GM21423 (cell line): ENCODE measurements at regions not wholly inside any gene's neighbourhood (a gene's known extent, or its start where the extent isn't known, plus 50 kb on each side); places are given as distances from the start of the nearest gene placed in this dataset.

Experiments used
- ATAC-seq: cut with Tn5 transposase; IDR thresholded peaks from one replicate; pipeline ENCODE4 v1.9.1; 2021; ENCODE audit warnings: mild to moderate bottlenecking, moderate library complexity; ENCODE audit not compliant: unreplicated experiment

DNA sequence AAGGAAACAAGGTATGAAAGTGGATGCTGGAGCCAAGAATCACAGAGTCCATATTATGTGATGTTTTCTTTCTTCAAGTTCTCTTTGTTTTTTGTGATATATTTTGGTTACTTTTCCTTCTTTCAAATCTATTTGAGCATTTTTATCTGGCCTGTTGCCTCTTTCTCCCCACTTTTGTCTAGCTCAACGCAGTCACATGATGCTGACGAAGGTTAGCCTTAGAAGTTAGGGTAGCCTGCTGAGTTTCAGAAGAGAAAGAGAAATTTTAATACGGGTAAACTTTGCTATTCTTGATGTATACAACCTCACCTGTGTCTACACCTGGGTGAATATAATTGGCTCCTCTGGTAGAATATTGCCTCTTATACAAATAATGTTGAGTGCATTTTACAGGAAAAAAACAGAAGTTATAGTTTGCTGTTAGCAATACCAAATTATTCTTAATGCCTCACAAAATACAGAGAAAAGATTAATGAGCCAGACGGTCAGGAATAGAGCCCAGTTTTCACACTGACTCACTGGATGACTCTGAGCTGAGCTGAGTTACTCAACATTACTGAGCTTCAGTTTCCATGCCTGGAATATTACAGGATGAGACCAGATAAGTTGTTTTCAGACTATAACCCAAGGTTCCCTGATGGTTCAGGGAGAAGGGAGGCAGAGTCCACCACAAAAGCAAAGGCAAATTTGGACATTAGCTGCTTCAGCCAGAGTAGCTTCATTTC lies 161.6 kb upstream of the BDNF start:
- ATAC-seq = no peak

DNA sequence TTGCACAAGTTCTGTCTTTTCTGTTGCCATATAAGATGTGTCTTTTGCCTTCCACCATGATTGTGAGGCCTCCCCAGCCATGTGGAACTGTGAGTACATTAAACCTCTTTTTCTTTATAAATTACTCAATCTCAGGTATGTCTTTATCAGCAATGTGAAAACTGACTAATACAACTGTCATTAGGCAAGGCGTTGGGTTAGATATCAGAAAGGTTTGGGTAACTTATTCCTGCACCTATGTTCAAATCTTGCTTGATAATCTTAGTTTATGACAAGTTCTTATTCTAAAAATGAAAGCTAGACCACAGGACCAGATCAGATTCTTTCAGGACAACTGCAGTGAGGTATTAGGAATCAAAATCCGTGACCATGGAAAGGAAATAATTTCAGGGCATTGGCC lies 160.6 kb upstream of the BDNF start:
- no peak for ATAC-seq

DNA sequence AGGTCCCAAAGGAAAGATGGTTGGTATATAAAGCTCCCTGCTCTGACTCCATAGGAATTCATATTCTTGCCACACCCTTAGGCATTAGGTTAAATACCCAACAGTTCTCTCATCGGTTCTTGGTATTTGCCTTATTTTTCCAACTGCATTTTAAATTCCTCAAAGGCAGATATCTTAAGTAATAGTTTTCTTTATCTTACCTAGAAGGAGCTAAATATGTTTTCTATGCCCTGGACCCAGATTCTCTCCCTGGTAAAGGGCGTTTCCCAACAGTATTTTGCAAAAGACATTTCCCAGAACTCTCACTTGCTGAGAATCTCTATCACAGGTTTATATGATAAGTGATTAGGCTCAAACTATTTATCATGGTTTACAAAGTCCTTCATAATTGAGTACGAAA lies 158.6 kb upstream of the BDNF start:
- no peak for ATAC-seq

DNA sequence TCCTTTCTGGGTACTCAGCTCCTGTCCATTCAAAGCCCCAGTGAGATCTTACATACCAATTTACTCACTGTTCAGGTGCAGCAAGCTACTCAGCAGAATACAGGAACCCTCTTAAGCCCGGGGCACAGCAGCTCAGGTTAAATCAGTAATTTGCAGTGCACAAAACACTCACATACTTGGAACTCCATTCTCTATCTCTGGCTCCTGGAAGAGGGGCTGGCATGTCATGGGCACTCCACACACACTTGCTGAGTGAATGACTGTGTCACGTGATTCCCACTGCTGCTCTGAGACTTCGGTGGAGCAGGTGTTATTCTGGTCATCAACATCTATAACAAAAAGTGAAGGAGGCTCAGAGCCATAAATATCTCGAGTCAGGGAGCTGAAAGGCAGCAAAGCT lies 157.3 kb upstream of the BDNF start:
- no peak for ATAC-seq

DNA sequence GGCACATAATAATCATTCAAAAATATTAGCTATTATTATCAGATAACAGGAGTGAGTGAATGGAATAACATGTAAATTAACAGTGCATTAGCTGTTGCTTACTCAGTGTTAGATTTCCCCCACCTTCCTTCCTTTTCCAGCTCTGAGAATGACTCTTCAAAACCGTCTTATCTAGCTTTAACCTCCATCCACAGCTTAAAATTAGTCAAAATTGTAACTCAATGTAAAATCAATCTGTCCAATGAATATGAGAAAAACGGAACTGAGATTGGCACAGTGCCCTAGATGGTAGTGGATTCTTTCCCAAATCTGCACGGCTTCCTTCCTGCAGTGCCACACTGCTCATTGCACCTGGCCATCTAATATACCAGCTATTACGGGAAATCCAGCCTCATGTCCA lies 156.8 kb upstream of the BDNF start:
- peak; percentile 48 for ATAC-seq

DNA sequence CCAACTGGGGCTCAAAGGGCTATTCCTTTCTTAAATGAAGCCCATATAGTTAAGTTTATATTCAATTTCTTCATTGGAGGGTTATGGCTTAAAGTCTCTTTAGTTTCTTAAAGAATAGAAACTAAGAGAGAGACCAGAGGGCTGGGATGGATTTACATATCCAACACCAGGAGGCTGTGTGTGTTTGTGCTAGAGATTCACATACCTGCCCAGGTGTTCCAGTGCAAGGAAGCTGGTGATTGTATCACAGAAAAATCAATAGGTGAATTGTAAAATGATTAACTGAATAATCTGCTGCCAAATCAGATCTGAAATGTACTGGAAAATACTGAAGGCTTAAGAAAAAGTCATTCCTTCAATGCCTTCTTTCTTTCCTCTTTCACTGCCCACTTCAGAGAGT lies 148.2 kb upstream of the BDNF start:
- ATAC-seq = no peak

DNA sequence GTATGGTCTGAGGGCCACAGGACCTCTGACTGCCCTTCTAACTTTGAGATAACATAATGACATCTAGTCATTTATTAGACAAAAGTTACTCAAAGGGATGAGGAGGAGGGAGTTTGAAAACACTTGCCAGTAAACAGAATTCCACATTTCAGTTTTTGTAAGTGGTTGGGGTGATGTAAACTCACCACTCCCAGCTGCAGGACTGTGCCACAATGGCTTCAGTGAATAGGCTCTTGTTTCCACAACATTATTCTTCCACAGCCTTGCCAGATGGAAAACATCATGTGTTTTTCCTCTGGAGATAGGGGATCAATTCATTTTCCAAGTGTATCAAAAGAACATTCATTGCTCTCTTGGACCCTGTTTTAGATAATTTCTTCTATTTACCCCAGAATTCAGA lies 147.2 kb upstream of the BDNF start:
- no peak for ATAC-seq

DNA sequence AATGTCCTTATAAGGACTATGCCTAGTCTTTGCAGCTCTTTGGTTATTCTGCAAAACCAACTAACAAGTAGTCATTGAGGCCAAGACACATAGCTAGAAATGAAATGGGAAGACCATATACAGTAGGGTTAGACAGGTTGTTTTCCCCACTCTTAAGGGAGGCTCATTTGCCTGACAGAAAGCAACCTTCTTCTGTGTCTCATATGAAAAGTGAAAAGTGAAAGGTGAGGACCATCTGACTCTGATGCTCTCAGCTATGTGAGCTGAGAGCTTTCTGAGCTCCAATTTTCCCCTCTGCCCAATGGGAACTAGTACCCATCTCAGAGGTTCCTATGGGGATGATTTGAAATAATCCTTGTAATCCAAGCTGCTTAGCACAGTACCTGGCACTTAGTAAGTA lies 142.0 kb upstream of the BDNF start:
- ATAC-seq = no peak

DNA sequence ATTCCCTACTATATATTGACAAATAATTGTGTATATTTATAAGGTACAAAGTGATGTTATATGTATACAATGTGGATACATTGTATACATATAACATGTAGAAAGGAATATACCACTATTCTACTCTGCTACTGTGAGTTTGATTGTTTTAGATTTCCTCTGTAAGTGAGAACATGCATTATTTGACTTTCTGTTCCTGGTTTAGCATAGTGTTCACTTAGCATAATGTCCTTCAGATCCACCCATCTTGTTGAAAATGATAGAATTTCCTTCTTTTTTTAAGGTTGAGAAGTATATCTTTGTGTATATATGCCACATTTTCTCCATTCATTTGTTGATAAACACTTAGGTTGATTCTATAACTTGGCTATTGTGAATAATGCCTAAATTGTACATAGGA lies 140.8 kb upstream of the BDNF start:
- no peak for ATAC-seq

DNA sequence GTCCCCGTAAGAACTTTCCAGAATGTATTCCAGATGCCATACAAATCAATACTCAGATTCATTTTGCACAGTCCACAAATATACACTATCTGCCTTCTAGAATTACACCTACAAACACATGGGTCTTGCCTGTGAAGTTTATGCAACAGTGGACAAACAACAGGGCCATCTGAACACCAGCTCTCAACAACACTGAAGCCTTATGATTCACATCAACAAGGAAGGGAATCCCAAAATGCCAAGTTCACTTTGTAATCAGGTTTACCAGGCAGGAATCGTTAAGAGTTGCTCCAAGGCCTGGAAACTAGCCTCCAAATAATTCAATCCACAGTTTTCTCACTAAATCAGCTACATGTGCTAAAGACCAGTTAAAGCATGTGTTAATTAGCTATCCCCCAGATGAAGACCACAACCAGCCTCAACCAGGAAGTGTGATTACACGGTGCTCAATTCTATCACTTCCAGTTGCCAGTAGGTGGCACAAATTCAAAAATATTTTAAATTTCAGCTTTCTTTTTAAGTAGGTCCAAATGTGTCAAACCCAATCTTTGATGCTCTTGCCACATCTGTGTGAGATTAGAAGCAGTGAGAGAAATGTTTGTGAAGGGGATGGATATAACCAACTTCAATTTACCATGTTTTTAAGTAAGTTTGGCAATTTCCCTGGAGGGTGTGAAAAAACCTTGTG lies 139.1 kb upstream of the BDNF start:
- no peak for ATAC-seq

DNA sequence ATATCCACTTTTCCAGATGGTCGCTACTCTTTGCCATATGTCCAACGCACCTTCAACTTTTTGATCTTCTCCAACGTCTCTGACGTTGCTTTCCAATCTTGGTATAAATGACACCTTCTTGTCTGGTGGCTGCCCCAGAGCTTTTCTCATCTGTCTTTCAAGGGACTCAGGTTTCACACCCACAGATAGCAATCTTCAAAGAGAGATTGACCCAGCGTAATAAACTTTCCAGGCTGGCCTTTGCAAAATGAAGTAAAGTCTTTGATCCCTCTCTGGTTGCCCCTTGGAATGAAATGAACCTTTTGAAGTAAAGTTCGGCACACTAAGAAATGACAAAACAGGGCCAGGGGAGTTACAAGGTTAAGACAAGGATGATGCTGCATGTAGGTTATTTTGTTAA lies 138.4 kb upstream of the BDNF start:
- ATAC-seq = no peak

DNA sequence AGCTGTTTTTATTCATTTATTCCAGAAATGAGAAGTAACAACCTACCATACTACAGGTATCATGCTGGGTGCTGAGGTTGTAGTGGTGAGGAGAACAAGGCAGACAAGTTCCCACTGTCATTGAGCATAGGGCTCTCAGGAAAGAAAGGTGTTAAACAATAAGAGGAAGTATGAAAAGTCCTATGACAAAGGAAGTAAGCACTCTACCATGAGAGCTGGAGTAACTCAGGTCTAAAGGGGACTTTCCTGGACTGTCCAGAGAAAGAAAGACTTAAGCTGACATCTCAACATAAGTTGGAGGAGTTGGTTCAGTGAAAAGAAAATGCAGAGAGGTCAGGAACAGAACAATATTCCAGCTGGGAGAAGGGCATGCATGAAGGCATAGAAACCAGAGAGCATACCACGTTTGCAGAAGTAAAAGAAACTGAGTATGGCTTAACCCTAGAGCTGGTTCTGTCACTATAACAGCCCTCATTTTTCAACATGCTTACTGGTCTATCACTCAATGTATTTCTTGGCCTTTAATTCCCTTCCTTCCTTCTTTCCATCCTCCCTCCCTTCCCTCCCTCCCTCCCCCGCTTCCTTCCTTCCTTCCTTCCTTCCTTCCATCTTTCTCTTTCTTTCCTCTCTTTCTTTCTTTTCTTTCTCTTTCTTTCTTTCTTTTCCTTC lies 137.8 kb upstream of the BDNF start:
- ATAC-seq = peak; percentile 79

DNA sequence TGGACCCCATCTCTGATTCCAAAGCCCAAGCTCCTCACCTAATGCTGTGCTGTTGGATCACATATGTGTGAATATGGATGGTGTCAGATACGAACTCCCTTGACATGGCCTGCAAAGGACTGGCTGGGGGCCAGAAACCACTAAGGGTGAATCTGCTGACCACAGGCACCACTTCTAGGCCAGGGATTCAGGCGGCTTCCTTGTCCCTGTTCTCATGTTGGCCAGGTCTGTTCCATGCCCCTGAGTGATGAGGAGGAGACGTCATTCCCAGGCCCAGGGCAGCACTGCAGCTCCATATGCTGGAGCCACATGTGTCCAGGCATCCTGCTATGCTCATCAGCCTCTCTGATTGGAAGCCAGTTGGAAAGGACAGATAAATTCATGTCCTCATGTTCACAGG lies 130.0 kb upstream of the BDNF start:
- no peak for ATAC-seq

DNA sequence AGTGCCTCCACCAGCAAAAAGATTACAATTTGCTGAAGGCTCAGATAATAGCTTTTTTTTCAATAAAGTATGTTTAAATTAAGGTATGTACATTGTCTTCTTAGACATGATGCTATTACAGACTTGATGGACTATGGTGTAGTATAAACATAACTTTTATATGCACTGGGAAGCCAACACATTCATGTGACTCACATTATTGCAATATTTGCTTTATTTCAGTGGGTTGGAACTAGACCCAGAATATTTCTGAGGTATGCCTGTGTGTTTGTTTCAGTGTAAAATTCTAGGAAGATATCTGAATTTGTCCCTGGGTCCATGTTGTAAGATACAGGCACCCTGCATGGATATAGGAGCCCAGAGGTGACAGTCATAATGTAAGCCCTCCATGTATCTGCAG lies 120.0 kb upstream of the BDNF start:
- ATAC-seq = no peak

DNA sequence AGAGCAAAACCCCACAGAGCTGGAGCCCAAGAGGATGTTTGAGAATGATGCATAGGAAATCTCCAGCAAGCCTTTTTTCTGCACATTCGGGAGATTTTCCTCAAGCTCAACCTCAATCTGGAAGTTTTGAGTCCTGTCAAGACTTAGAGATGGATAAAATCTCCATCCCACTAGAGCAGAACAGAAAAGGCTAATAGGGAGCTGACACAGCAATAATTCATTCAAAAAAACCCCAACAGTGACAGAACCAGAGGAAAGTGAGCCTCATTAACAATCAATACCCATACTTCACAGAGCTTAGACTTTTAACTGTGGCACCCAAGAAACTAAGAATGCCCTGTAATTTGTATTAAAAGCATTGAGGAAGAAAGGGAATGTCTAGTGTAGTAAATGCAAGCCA lies 115.9 kb upstream of the BDNF start:
- ATAC-seq = no peak

DNA sequence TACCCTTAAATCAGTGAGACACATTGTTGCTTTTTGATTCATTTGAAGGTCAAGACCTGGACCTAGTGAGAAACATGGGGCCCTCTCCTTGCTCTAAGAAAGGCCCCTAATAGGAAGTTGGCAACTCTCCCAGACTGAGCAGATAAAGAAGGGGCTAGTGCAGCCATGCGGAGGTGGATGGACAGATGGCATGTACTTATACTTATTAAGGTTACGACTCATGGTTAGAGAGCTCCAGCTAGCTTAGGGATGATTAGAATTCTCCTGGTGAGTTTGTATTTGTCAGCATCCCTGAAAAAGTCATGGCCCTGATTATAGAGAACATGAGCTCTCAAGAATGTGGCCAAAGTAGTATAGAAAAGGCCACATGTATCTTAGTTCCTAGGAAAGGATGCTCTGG lies 112.1 kb upstream of the BDNF start:
- ATAC-seq = no peak

DNA sequence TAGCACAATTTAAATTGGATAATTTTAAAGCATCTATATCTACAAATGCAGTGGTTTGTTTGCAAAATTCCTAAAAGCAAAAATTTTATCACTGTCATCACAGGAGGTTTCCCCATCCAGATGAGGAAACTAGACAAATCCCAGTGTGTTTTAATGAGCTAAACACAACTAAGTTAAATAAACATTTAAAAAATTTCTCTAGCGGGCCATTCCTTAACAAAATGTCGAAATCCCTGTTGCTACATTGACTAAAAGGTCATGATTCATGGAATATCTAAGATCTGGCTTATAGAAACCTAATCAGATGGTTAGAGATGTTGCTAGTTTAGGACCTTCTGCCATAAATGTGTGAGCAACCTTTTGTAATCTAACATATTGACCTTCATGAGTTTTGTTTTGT lies 107.3 kb upstream of the BDNF start:
- no peak for ATAC-seq

DNA sequence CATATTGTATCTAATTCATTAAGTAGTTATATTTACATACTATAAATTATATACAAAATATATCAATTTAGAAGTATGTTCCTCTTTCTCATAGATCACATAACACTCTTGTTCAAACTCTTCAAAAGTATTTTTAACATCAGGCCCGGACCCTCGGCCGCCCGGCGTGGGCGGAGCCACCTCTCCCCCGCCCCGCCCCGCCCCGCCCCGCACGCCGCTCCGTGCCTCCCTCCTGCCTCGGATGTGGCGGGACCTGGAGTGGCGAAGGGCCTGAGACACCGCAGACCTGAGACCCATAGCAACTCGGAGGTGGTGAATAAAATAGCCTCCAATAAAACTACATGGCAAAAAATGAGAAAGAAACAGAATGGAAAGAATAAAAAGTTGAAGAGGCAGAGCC lies 105.9 kb upstream of the BDNF start:
- no peak for ATAC-seq

DNA sequence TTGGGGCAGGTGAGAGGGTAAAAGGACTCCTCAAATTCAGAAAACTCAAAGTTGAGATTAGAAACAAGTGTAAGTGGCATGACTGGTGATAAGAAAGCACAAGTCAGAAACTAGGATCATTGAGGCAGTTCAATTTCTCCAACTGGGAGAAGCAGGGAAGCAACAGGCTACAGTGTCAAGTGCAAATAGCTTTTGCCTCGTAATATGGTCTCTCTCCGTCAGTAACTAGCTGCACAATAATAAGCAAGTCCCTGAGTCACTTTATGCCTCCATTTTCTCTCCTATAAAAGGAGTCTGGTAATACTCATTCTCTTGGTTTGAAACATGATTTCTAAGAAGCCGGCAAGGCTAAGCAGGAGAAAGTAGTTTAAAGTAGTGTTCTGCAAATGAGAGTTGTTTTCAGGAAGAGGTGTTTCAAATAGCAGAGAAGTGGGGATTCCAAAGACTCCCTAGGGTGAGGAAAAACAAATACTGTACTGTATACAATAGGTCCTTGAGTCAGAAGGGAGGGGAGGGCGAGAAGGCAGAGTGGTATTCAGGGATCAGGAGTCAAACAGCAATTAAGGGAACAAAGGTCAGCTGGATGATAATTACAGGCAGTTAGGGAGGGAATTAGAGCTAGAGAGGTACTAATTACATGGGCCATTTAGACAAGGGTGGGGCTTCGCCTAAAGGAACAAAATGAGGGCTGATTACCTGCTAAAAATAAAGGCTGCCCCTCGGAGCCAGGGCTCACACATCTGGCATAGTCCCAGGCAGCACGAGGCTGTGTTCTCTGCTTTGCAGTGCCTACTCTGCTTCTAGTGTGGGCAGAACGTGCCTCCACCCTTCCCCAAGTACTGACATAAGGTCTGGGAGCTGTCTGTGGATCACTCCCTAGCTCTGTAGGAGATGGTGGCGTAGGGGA lies 96.0 kb upstream of the BDNF start:
- ATAC-seq = no peak

DNA sequence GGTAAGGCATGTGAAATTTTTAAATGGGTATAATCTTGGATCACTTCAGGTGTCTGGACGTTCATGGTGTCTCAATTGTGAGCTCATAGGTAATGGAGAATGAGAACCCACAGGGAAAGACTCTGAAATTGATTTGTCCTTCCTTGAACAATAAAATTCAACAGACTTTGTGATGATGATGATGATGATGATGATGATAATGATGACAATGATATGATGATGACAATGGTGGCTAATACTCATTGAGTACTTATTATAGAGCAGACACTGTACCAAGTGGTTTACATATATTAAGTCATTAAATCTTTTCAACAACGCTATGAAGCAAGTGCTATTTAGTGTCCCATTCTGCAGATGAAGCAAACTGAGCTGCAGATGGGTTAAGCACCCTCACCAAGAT lies 86.6 kb upstream of the BDNF start:
- ATAC-seq = no peak

DNA sequence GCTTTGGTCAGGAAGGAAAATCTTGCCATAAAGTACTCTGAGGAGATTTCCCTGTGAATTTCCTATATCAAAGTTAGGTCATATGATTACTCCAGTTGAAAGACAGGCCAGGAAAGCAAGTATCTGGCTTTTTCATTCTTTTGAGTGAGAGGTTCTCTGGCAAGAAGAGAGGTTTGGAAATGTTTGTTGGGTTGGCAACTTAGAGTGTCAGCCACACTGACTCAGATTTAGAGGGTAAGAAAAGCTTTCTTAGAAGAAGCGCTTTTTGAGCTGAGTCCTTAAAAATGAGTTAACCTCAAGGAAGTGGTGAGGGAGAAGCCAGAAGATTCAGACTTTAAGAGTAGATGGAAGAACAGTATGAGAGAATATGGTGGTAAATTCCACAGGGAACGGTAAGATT lies 86.1 kb upstream of the BDNF start:
- ATAC-seq = no peak
